Mesenchymal stem cell (in vitro differentiated cells and primary cell): ENCODE measurements at regions not wholly inside any gene's neighbourhood (a gene's known extent, or its start where the extent isn't known, plus 50 kb on each side); places are given as distances from the start of the nearest gene placed in this dataset.
"Not testable (repeated sequence)": the region's sequence is repeated elsewhere in the genome, so short reads cannot be mapped to it uniquely, and the experiment has no call there.

Source experiments
- DNase-seq: peaks from one replicate; pipeline ENCODE4 v3.0.0-alpha.2; 2013
- H2AFZ ChIP-seq: one replicate; pipeline ENCODE4 v1.6.1; 2013; ENCODE audit warnings: low read depth, mild to moderate bottlenecking, control low read depth, inconsistent platforms, low read length, moderate library complexity
- H2AK5ac ChIP-seq: 2 replicates; pipeline ENCODE4 v1.6.1; 2013; ENCODE audit warnings: low read length, moderate library complexity, mild to moderate bottlenecking, inconsistent platforms; ENCODE audit not compliant: severe bottlenecking
- H2BK120ac ChIP-seq: one replicate; pipeline ENCODE4 v1.6.1; 2013; ENCODE audit warnings: low read depth, mild to moderate bottlenecking, inconsistent platforms, low read length, moderate library complexity
- H2BK12ac ChIP-seq, 2 experiments: one replicate each; pipeline ENCODE4 v1.6.1; 2013; ENCODE audit warnings: inconsistent platforms in 2 of 2, low read length in 2 of 2, mild to moderate bottlenecking in 2 of 2, moderate library complexity in 2 of 2, control low read depth in 1 of 2
- H2BK15ac ChIP-seq: one replicate; pipeline ENCODE4 v1.6.1; 2013; ENCODE audit warnings: mild to moderate bottlenecking, low read depth, inconsistent platforms; ENCODE audit not compliant: poor library complexity, severe bottlenecking
- H2BK5ac ChIP-seq: 2 replicates; pipeline ENCODE4 v1.6.1; 2013; ENCODE audit warnings: low read depth, mild to moderate bottlenecking, low read length, control low read depth, inconsistent platforms; ENCODE audit not compliant: poor library complexity, severe bottlenecking
- H3K14ac ChIP-seq, 2 experiments: one replicate each; pipeline ENCODE4 v1.6.1; 2013; ENCODE audit warnings: inconsistent platforms in 2 of 2, low read length in 2 of 2, control low read depth in 1 of 2, mild to moderate bottlenecking in 1 of 2, moderate library complexity in 1 of 2
- H3K18ac ChIP-seq, 2 experiments: one replicate each; pipeline ENCODE4 v1.6.1; 2013; ENCODE audit warnings: inconsistent platforms in 2 of 2, low read length in 2 of 2, control low read depth in 1 of 2, low read depth in 1 of 2, mild to moderate bottlenecking in 1 of 2
- H3K23ac ChIP-seq, 2 experiments: one replicate each; pipeline ENCODE4 v1.6.1; 2013; ENCODE audit warnings: inconsistent platforms in 2 of 2, low read length in 2 of 2, mild to moderate bottlenecking in 2 of 2, moderate library complexity in 2 of 2, control low read depth in 1 of 2
- H3K27ac ChIP-seq: 2 replicates; pipeline ENCODE4 v1.5.1; 2013; ENCODE audit warnings: mild to moderate bottlenecking, moderate library complexity, low read length, control low read depth, inconsistent platforms; ENCODE audit not compliant: poor library complexity, severe bottlenecking
- H3K27me3 ChIP-seq, 2 experiments: 2 replicates each; pipeline versions ENCODE4 v1.6.1 to v1.7.0; 2013; ENCODE audit warnings: low read length in 2 of 2, mild to moderate bottlenecking in 2 of 2, moderate library complexity in 2 of 2, control low read depth in 1 of 2, inconsistent platforms in 1 of 2; ENCODE audit not compliant: control insufficient read depth in 1 of 2, insufficient read depth in 1 of 2
- H3K36me3 ChIP-seq, 2 experiments: 2 replicates each; pipeline versions ENCODE4 v1.6.1 to v1.7.0; 2013; ENCODE audit warnings: low read length in 2 of 2, control low read depth in 1 of 2, inconsistent platforms in 1 of 2, low read depth in 1 of 2, mild to moderate bottlenecking in 1 of 2; ENCODE audit not compliant: insufficient read depth in 2 of 2, control insufficient read depth in 1 of 2
- H3K4ac ChIP-seq, 2 experiments: one replicate each; pipeline ENCODE4 v1.6.1; 2013; ENCODE audit warnings: inconsistent platforms in 2 of 2, low read length in 2 of 2, mild to moderate bottlenecking in 2 of 2, moderate library complexity in 2 of 2, control low read depth in 1 of 2, low read depth in 1 of 2
- H3K4me1 ChIP-seq: 2 replicates; pipeline ENCODE4 v1.6.1; 2013; ENCODE audit warnings: low read depth, low read length, control low read depth; ENCODE audit not compliant: control insufficient read depth, insufficient read depth
- H3K4me2 ChIP-seq: 2 replicates; pipeline ENCODE4 v1.6.1; 2013; ENCODE audit warnings: low read length, mild to moderate bottlenecking, inconsistent platforms; ENCODE audit not compliant: poor library complexity, severe bottlenecking
- H3K4me3 ChIP-seq, 2 experiments: 2 replicates each; pipeline versions ENCODE4 v1.5.1 to v1.7.0; 2013; ENCODE audit warnings: low read length in 2 of 2, mild to moderate bottlenecking in 2 of 2, control low read depth in 1 of 2, low read depth in 1 of 2; ENCODE audit not compliant: insufficient read depth in 1 of 2
- H3K79me1 ChIP-seq: replicated peaks from 2 replicates; pipeline ENCODE4 v1.6.1; 2013; ENCODE audit warnings: mild to moderate bottlenecking, control low read depth, low read length, inconsistent platforms; ENCODE audit not compliant: poor library complexity, severe bottlenecking
- H3K9ac ChIP-seq: 2 replicates; pipeline ENCODE4 v1.7.0; 2013; ENCODE audit warnings: mild to moderate bottlenecking, low read length, moderate library complexity
- H3K9me3 ChIP-seq: 2 replicates; pipeline ENCODE4 v1.7.0; 2013; ENCODE audit warnings: mild to moderate bottlenecking, low read length; ENCODE audit not compliant: control insufficient read depth
- H4K8ac ChIP-seq: one replicate; pipeline ENCODE4 v1.6.1; 2013; ENCODE audit warnings: inconsistent platforms, mild to moderate bottlenecking, low read length, moderate library complexity
- H4K91ac ChIP-seq: one replicate; pipeline ENCODE4 v1.6.1; 2013; ENCODE audit warnings: mild to moderate bottlenecking, low read length, inconsistent platforms
- WGBS: methylation state at CpG from one replicate; pipeline ENCODE4 v1.1.7; 2013; ENCODE audit warnings: mixed read lengths; 5-methylcytosine and 5-hydroxymethylcytosine counted together

GRCh38 chr6:67493682-67494081 lies 1141.4 kb upstream of the ADGRB3 start:
- peaks cover 6% of the 10 kb centered on the region for H3K9me3 ChIP-seq
- H2BK5ac ChIP-seq = no peak overlapping the region
- no peak overlapping the region for H3K4me2 ChIP-seq
- no peaks in the 10 kb centered on the region for H3K27me3 ChIP-seq
- no peak overlapping the region for H2AFZ ChIP-seq
- H3K4me3 ChIP-seq = no peak overlapping the region
- H3K36me3 ChIP-seq = no peaks in the 10 kb centered on the region
- H4K8ac ChIP-seq = no peak overlapping the region
- H2BK12ac ChIP-seq = no peak overlapping the region
- H3K9ac ChIP-seq = no peak overlapping the region
- H4K91ac ChIP-seq = no peak overlapping the region
- no peak overlapping the region for H3K4ac ChIP-seq
- DNase-seq = no peak
- no peak overlapping the region for H2BK120ac ChIP-seq
- H3K79me1 ChIP-seq = no peaks in the 10 kb centered on the region
- no peak overlapping the region for H2AK5ac ChIP-seq
- H3K27ac ChIP-seq = no peak overlapping the region
- H3K18ac ChIP-seq = no peak overlapping the region
- H2BK15ac ChIP-seq = no peak overlapping the region
- no peaks in the 10 kb centered on the region for H3K4me1 ChIP-seq
- no peak overlapping the region for H3K23ac ChIP-seq
- no peak overlapping the region for H3K14ac ChIP-seq

DNA sequence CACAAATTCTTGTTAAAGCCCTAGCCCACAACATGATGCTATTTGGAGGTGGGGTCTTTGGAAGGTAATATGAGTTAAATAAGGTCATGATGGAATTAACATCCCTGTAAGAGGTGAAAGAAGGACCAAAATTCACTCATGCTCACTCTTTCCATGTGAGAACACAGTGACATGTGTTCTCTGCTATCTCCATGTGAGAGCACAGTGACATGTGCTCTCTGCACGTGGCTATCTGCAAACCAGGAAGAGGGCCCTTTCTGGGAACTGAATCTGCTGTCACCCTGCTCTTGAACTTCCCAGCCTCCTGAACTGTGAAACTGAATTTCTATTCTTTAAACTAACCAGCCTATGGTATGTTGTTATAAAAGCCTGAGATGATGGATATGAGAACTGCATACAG lies 1159.4 kb upstream of the ADGRB3 start:
- Histone ChIP-seq H3K4me1 (no peaks in the 10 kb centered on the region), H3K4ac (no peak overlapping the region), H3K79me1 (no peaks in the 10 kb centered on the region), H3K27ac (no peak overlapping the region), H2AFZ (no peak overlapping the region), H3K36me3 (no peaks in the 10 kb centered on the region), H2BK5ac (no peak overlapping the region), H4K91ac (no peak overlapping the region), H3K27me3 (no peaks in the 10 kb centered on the region), H2BK15ac (no peak overlapping the region), H3K18ac (no peak overlapping the region), H3K9ac (no peak overlapping the region), H3K4me3 (no peak overlapping the region), H2BK120ac (no peak overlapping the region), H3K14ac (no peak overlapping the region), H3K4me2 (no peak overlapping the region), H4K8ac (no peak overlapping the region), H3K23ac (no peak overlapping the region), H2BK12ac (no peak overlapping the region), H3K9me3 (peaks cover 4% of the 10 kb centered on the region), H2AK5ac (no peak overlapping the region)
- WGBS = no CpG with 5 or more reads among the region's 1 CpG
- no peak for DNase-seq

DNA sequence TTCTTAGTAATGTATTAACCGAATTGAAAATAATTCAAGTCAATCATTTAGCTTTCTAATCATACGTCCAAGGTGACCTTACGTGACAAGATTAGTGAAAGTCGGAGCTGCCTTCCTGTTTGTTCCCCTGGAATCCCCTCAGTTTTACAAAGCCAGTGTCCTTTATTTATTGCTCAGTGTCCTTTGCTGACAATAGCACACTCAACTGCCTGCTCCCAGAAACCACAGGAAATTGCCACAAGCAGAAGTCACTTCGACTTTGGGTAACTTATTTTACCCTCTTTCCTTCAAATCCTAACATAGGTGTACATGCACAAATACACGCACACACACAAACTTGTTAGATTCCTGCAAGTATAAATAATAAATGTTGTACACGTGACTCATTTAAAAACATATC lies 1167.7 kb upstream of the ADGRB3 start:
- no peak overlapping the region for H3K27ac ChIP-seq
- no peak overlapping the region for H3K4me3 ChIP-seq
- no peak overlapping the region for H2BK12ac ChIP-seq
- H3K9me3 ChIP-seq = peaks cover 8% of the 10 kb centered on the region
- H3K36me3 ChIP-seq = no peaks in the 10 kb centered on the region
- H3K18ac ChIP-seq = no peak overlapping the region
- no peak overlapping the region for H2BK5ac ChIP-seq
- no peak overlapping the region for H3K23ac ChIP-seq
- H2BK120ac ChIP-seq = no peak overlapping the region
- no peak overlapping the region for H2AFZ ChIP-seq
- H2BK15ac ChIP-seq = no peak overlapping the region
- H3K4ac ChIP-seq = no peak overlapping the region
- H3K9ac ChIP-seq = no peak overlapping the region
- no peaks in the 10 kb centered on the region for H3K4me1 ChIP-seq
- no peaks in the 10 kb centered on the region for H3K79me1 ChIP-seq
- H4K8ac ChIP-seq = no peak overlapping the region
- DNase-seq = no peak
- WGBS = 70% methylated on average over 5 of the region's 7 CpGs
- H4K91ac ChIP-seq = no peak overlapping the region
- no peak overlapping the region for H3K14ac ChIP-seq
- H3K4me2 ChIP-seq = no peak overlapping the region
- no peaks in the 10 kb centered on the region for H3K27me3 ChIP-seq
- H2AK5ac ChIP-seq = no peak overlapping the region

DNA sequence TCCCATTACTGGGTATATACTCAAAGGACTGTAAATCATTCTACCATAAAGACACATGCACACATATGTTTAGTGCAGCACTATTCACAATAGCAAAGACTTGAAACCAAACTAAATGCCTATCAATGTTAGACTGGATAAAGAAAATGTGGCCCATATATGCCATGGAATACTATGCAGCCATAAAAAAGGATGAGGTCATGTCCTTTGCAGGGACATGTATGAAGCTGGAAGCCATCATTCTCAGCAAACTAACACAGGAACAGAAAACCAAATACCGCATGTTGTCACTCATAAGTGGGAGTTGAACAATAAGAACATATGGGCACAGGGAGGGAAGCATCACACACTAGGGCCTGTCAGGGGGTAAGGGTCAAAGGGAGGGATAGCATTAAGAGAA lies 1172.4 kb upstream of the ADGRB3 start:
- not testable (repeated sequence) for H3K4me2 ChIP-seq, H3K36me3 ChIP-seq, H3K23ac ChIP-seq, H3K4me3 ChIP-seq, H2BK12ac ChIP-seq, H4K8ac ChIP-seq, H4K91ac ChIP-seq, DNase-seq, H2BK5ac ChIP-seq, H3K79me1 ChIP-seq, H3K4ac ChIP-seq, H3K27ac ChIP-seq, H2BK120ac ChIP-seq, H3K14ac ChIP-seq, H2AFZ ChIP-seq, H3K18ac ChIP-seq, H3K27me3 ChIP-seq, H2AK5ac ChIP-seq, H3K4me1 ChIP-seq, H3K9ac ChIP-seq, H2BK15ac ChIP-seq
- peaks cover 41% of the 10 kb centered on the region for H3K9me3 ChIP-seq
- 100% methylated on average over 1 of the region's 1 CpG for WGBS
